ENCODE measurements at regions not wholly inside any gene's neighbourhood (a gene's known extent, or its start where the extent isn't known, plus 50 kb on each side); places are given as distances from the start of the nearest gene placed in this dataset.

- no peaks in the 10 kb centered on the region for H3K36me3 ChIP-seq (ENCODE audit: control insufficient read depth in 4 of 4, insufficient read depth in 3 of 4, low read depth in 1 of 4, low read length in 3 of 4)
- no peak for DNase-seq (ENCODE audit: low spot score)
- H3K27ac ChIP-seq (ENCODE audit: low read depth in 1 of 2, low read length in 2 of 2) = no peak overlapping the region
- no peak overlapping the region for H3K4me3 ChIP-seq (ENCODE audit: low read depth in 1 of 3, low read length in 3 of 3)
- 74% methylated on average over 7 of the region's 7 CpGs for WGBS
- no peaks in the 10 kb centered on the region for H3K4me1 ChIP-seq (ENCODE audit: control insufficient read depth in 4 of 4, insufficient read depth in 4 of 4, low read length in 3 of 4)
- H3K9me3 ChIP-seq (ENCODE audit: control insufficient read depth in 4 of 4, low read length in 3 of 4) = no peaks in the 10 kb centered on the region
- H3K27me3 ChIP-seq (ENCODE audit: control insufficient read depth in 4 of 4, insufficient read depth in 4 of 4, low read length in 3 of 4) = peaks cover 0 to 9% (median 1%) of the 10 kb centered on the region in 4 donors
- H3K9ac ChIP-seq (ENCODE audit: low read depth in 1 of 2, low read length in 2 of 2) = no peak overlapping the region
- no peak for TF ChIP-seq HNF4A (conservative IDR thresholded peaks at IDR 0.05)
- no peak for TF ChIP-seq NR2F2 (IDR thresholded peaks at IDR 0.05)
- TF ChIP-seq RAD21 (IDR thresholded peaks at IDR 0.05) = no peak
- no peak for TF ChIP-seq EGR1 (IDR thresholded peaks at IDR 0.05; ENCODE audit: low read depth in 2 of 2)
- TF ChIP-seq, protein P1, sequence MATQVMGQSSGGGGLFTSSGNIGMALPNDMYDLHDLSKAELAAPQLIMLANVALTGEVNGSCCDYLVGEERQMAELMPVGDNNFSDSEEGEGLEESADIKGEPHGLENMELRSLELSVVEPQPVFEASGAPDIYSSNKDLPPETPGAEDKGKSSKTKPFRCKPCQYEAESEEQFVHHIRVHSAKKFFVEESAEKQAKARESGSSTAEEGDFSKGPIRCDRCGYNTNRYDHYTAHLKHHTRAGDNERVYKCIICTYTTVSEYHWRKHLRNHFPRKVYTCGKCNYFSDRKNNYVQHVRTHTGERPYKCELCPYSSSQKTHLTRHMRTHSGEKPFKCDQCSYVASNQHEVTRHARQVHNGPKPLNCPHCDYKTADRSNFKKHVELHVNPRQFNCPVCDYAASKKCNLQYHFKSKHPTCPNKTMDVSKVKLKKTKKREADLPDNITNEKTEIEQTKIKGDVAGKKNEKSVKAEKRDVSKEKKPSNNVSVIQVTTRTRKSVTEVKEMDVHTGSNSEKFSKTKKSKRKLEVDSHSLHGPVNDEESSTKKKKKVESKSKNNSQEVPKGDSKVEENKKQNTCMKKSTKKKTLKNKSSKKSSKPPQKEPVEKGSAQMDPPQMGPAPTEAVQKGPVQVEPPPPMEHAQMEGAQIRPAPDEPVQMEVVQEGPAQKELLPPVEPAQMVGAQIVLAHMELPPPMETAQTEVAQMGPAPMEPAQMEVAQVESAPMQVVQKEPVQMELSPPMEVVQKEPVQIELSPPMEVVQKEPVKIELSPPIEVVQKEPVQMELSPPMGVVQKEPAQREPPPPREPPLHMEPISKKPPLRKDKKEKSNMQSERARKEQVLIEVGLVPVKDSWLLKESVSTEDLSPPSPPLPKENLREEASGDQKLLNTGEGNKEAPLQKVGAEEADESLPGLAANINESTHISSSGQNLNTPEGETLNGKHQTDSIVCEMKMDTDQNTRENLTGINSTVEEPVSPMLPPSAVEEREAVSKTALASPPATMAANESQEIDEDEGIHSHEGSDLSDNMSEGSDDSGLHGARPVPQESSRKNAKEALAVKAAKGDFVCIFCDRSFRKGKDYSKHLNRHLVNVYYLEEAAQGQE (IDR thresholded peaks at IDR 0.05) = no peak
- no peak for TF ChIP-seq FOXA2 (IDR thresholded peaks at IDR 0.05)
These were observed 216.3 kb upstream of the NLRP1 start for GRCh38 chr17:5800646-5801045.

DNA sequence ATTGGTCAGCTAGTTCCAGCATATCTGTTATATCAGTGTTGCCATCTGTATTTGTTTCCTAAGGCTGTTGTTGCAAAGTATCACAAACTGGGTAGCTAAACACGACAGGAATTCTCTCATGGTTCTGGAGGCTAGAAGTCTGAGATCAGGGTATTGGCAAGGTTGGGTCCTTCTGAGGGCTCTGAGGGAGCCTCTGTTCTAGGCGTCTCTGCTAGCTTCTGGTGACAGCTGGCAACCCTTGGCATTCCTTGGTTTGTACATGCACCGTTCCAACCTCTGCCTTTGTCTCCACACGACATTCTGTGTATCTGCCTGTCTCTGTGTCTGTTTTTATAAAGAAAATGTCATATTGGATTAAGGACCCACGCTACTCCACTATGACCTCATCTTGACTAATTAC lies 219.9 kb upstream of the NLRP1 start:
- no peak overlapping the region for H3K4me3 ChIP-seq (ENCODE audit: low read depth in 1 of 3, low read length in 3 of 3)
- H3K9me3 ChIP-seq (ENCODE audit: control insufficient read depth in 4 of 4, low read length in 3 of 4) = peaks cover 0 to 9% (median under 1%) of the 10 kb centered on the region in 4 donors
- no peaks in the 10 kb centered on the region for H3K4me1 ChIP-seq (ENCODE audit: control insufficient read depth in 4 of 4, insufficient read depth in 4 of 4, low read length in 3 of 4)
- TF ChIP-seq JUND (IDR thresholded peaks at IDR 0.05) (no peak), MAX (IDR thresholded peaks at IDR 0.05) (no peak), FOXA2 (IDR thresholded peaks at IDR 0.05) (no peak), HNF4G (IDR thresholded peaks at IDR 0.05) (no peak), YY1 (IDR thresholded peaks at IDR 0.05) (no peak), RAD21 (IDR thresholded peaks at IDR 0.05) (no peak), TAF1 (conservative IDR thresholded peaks at IDR 0.05) (no peak), GABPA (IDR thresholded peaks at IDR 0.05 in 1 of 2, conservative IDR thresholded peaks at IDR 0.05 in 1 of 2) (no peak), NR2F2 (IDR thresholded peaks at IDR 0.05) (no peak), CTCF (IDR thresholded peaks at IDR 0.05; ENCODE audit: low read depth, low read length, missing input control) (no peak)
- TF ChIP-seq, protein P1 (IDR thresholded peaks at IDR 0.05) = no peak
- WGBS = 76% methylated on average over 5 of the region's 5 CpGs
- H3K9ac ChIP-seq (ENCODE audit: low read depth in 1 of 2, low read length in 2 of 2) = no peak overlapping the region
- no peaks in the 10 kb centered on the region for H3K36me3 ChIP-seq (ENCODE audit: control insufficient read depth in 4 of 4, insufficient read depth in 3 of 4, low read depth in 1 of 4, low read length in 3 of 4)
- H3K27ac ChIP-seq (ENCODE audit: low read depth in 1 of 2, low read length in 2 of 2) = no peak overlapping the region
- no peak for DNase-seq (ENCODE audit: low spot score)
- peaks cover 0 to 7% (median 1%) of the 10 kb centered on the region in 4 donors for H3K27me3 ChIP-seq (ENCODE audit: control insufficient read depth in 4 of 4, insufficient read depth in 4 of 4, low read length in 3 of 4)
